Lower leg skin (tissue), 3 donors: ENCODE measurements at regions not wholly inside any gene's neighbourhood (a gene's known extent, or its start where the extent isn't known, plus 50 kb on each side); places are given as distances from the start of the nearest gene placed in this dataset.

Experiments used
- POLR2A ChIP-seq, 2 donors: fragments of 450-650 bp; IDR thresholded peaks; one replicate each; pipeline ENCODE4 v1.6.1; 2016 to 2017; ENCODE audit warnings: antibody characterized with exemption in 2 of 2, mild to moderate bottlenecking in 1 of 2, moderate library complexity in 1 of 2
- TF ChIP-seq, protein P1 (sequence below), 3 donors: fragments of 450-650 bp; IDR thresholded peaks; one replicate each; pipeline ENCODE4 v1.5.1; 2016; ENCODE audit warnings: antibody characterized with exemption in 3 of 3, mild to moderate bottlenecking in 3 of 3, moderate library complexity in 2 of 3

DNA sequence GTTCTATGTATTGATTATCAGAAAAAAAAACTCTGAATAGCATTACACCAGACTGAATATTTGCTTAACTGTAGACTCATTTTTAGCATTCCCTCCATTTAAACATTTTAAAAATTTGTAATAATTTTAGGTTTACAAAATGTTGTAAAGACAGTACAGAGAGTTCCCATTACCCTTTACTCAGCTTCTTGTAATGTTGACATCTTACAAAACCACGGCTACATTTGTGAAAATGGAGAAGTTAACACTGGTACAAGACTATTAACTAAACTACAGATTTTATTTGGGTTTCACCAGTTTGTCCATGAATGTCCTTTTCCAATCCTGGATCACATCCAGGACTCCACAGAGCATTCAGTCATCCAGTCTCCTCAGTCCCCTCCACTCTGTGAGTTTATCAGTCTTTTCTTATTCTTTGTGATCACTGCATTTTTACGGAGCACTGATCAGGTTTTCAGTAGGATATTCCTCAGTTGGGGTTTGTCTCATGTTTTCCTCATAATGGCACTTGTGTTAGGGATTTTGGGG, 130.0 kb upstream of the EEPD1 start:
- TF ChIP-seq, protein P1, sequence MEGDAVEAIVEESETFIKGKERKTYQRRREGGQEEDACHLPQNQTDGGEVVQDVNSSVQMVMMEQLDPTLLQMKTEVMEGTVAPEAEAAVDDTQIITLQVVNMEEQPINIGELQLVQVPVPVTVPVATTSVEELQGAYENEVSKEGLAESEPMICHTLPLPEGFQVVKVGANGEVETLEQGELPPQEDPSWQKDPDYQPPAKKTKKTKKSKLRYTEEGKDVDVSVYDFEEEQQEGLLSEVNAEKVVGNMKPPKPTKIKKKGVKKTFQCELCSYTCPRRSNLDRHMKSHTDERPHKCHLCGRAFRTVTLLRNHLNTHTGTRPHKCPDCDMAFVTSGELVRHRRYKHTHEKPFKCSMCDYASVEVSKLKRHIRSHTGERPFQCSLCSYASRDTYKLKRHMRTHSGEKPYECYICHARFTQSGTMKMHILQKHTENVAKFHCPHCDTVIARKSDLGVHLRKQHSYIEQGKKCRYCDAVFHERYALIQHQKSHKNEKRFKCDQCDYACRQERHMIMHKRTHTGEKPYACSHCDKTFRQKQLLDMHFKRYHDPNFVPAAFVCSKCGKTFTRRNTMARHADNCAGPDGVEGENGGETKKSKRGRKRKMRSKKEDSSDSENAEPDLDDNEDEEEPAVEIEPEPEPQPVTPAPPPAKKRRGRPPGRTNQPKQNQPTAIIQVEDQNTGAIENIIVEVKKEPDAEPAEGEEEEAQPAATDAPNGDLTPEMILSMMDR (IDR thresholded peaks at IDR 0.05): no peak
- TF ChIP-seq POLR2A (IDR thresholded peaks at IDR 0.05): no peak
